ENCODE measurements at regions not wholly inside any gene's neighbourhood (a gene's known extent, or its start where the extent isn't known, plus 50 kb on each side); places are given as distances from the start of the nearest gene placed in this dataset.

DNA sequence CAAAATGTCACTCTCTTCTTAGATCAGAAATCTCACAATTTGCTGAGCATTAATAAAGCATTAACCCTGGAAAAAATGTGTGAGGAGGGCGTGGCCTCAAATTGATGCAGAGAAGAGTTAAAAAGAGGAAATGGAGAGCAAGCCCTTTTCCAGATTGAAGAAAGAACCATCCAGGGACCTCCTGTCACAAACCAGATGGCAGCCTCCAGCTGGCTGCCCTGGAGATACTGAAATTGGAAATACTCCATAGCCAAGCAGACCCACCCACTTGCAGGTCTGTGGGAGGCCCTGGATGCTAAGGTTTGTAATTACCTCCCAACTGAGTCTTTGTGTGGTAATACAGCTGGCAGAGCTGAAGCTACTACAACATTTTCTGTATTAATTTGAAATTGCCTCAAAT is 214.9 kb downstream of the IL20RB start:
- TF ChIP-seq EZH2phosphoT487 (IDR thresholded peaks at IDR 0.05; ENCODE audit: borderline replicate concordance, low read length), result no peak
- TF ChIP-seq, protein P1, sequence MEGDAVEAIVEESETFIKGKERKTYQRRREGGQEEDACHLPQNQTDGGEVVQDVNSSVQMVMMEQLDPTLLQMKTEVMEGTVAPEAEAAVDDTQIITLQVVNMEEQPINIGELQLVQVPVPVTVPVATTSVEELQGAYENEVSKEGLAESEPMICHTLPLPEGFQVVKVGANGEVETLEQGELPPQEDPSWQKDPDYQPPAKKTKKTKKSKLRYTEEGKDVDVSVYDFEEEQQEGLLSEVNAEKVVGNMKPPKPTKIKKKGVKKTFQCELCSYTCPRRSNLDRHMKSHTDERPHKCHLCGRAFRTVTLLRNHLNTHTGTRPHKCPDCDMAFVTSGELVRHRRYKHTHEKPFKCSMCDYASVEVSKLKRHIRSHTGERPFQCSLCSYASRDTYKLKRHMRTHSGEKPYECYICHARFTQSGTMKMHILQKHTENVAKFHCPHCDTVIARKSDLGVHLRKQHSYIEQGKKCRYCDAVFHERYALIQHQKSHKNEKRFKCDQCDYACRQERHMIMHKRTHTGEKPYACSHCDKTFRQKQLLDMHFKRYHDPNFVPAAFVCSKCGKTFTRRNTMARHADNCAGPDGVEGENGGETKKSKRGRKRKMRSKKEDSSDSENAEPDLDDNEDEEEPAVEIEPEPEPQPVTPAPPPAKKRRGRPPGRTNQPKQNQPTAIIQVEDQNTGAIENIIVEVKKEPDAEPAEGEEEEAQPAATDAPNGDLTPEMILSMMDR (IDR thresholded peaks at IDR 0.05; ENCODE audit: low read depth, low read length, poor library complexity, severe bottlenecking), result no peak

Data from DOHH2 (cell line).